Fibroblast of skin of scalp (primary cell): ENCODE measurements at regions not wholly inside any gene's neighbourhood (a gene's known extent, or its start where the extent isn't known, plus 50 kb on each side); places are given as distances from the start of the nearest gene placed in this dataset.

Experiments used
- DNase-seq: peaks from one replicate; pipeline ENCODE4 v3.0.0-alpha.2; 2013

- peak; percentile 31 for DNase-seq
Observed at GRCh38 chr5:164302533-164303235, 797.3 kb downstream of the MAT2B start.

- no peak for DNase-seq
Observed at GRCh38 chr5:164303646-164304215, 798.3 kb downstream of the MAT2B start.

- peak; percentile 15 for DNase-seq
Observed at GRCh38 chr5:164306662-164307061, 801.2 kb downstream of the MAT2B start.

GRCh38 chr5:164312801-164313200 is 807.4 kb downstream of the MAT2B start:
- no peak for DNase-seq

GRCh38 chr5:164317676-164318075 is 812.3 kb downstream of the MAT2B start:
- DNase-seq, result no peak

- no peak for DNase-seq
Observed at GRCh38 chr5:164319161-164319560, 813.7 kb downstream of the MAT2B start.

GRCh38 chr5:164324239-164324638 is 818.8 kb downstream of the MAT2B start:
- no peak for DNase-seq

- DNase-seq, result no peak
Observed at GRCh38 chr5:164326219-164326618, 820.8 kb downstream of the MAT2B start.

- peak; percentile 20 for DNase-seq
Observed at GRCh38 chr5:164327166-164327565, 821.7 kb downstream of the MAT2B start.

- DNase-seq, result no peak
Observed at GRCh38 chr5:164332349-164333196, 827.2 kb downstream of the MAT2B start.

- DNase-seq, result peak; percentile 83
Observed at GRCh38 chr5:164335837-164336236, 830.4 kb downstream of the MAT2B start.

- DNase-seq, result no peak
Observed at GRCh38 chr5:164336276-164336675, 830.9 kb downstream of the MAT2B start.

- DNase-seq, result peak; percentile 96
Observed at GRCh38 chr5:164336906-164337305, 831.5 kb downstream of the MAT2B start.

GRCh38 chr5:164341056-164341619 is 835.7 kb downstream of the MAT2B start:
- DNase-seq, result no peak

- peak; percentile 81 for DNase-seq
Observed at GRCh38 chr5:164345173-164345849, 839.9 kb downstream of the MAT2B start.

- DNase-seq, result no peak
Observed at GRCh38 chr5:164345853-164346252, 840.4 kb downstream of the MAT2B start.

GRCh38 chr5:164346785-164347630 is 841.6 kb downstream of the MAT2B start:
- DNase-seq, result no peak

GRCh38 chr5:164350236-164350635 is 844.8 kb downstream of the MAT2B start:
- no peak for DNase-seq

- no peak for DNase-seq
Observed at GRCh38 chr5:164351245-164351834, 845.9 kb downstream of the MAT2B start.

GRCh38 chr5:164352695-164353094 is 847.3 kb downstream of the MAT2B start:
- peak; percentile 16 for DNase-seq

GRCh38 chr5:164353155-164353554 is 847.7 kb downstream of the MAT2B start:
- DNase-seq, result peak; percentile 13
